Activated CD4-positive, alpha-beta T cell treated with anti-CD3 and anti-CD28 coated beads, Interleukin-2, amount 50 U/mL, for 4 hours (primary cell): ENCODE measurements at regions not wholly inside any gene's neighbourhood (a gene's known extent, or its start where the extent isn't known, plus 50 kb on each side); places are given as distances from the start of the nearest gene placed in this dataset.

Source experiments
- DNase-seq, 2 experiments: peaks; one replicate each; pipeline ENCODE4 v3.0.0-alpha.2; 2020

GRCh38 chr10:78787125-78787524 is 281.6 kb upstream of the ZMIZ1 start:
- DNase-seq = no peak

GRCh38 chr10:78794736-78795455 is 273.9 kb upstream of the ZMIZ1 start:
- DNase-seq = no peak

GRCh38 chr10:78798976-78799730 is 269.6 kb upstream of the ZMIZ1 start:
- DNase-seq = no peak

- DNase-seq = no peak
Measured at GRCh38 chr10:78800006-78800405, 268.8 kb upstream of the ZMIZ1 start.

GRCh38 chr10:78800535-78801320 is 268.0 kb upstream of the ZMIZ1 start:
- no peak for DNase-seq

GRCh38 chr10:78802431-78802830 is 266.3 kb upstream of the ZMIZ1 start:
- DNase-seq = no peak

- no peak for DNase-seq
Measured at GRCh38 chr10:78802866-78803265, 265.9 kb upstream of the ZMIZ1 start.

GRCh38 chr10:78803710-78804109 is 265.1 kb upstream of the ZMIZ1 start:
- DNase-seq = no peak

GRCh38 chr10:78804411-78805032 is 264.2 kb upstream of the ZMIZ1 start:
- DNase-seq = no peak

- DNase-seq = no peak
Measured at GRCh38 chr10:78805176-78805575, 263.6 kb upstream of the ZMIZ1 start.

GRCh38 chr10:78806681-78807221 is 262.0 kb upstream of the ZMIZ1 start:
- DNase-seq = no peak

GRCh38 chr10:78807504-78808203 is 261.1 kb upstream of the ZMIZ1 start:
- DNase-seq = no peak

- no peak for DNase-seq
Measured at GRCh38 chr10:78808286-78808685, 260.5 kb upstream of the ZMIZ1 start.

- no peak for DNase-seq
Measured at GRCh38 chr10:78808736-78809367, 259.9 kb upstream of the ZMIZ1 start.

GRCh38 chr10:78811174-78811573 is 257.6 kb upstream of the ZMIZ1 start:
- no peak for DNase-seq

GRCh38 chr10:78812571-78813318 is 256.0 kb upstream of the ZMIZ1 start:
- DNase-seq = no peak

GRCh38 chr10:78813526-78813925 is 255.2 kb upstream of the ZMIZ1 start:
- no peak for DNase-seq

- no peak for DNase-seq
Measured at GRCh38 chr10:78813998-78814399, 254.8 kb upstream of the ZMIZ1 start.

GRCh38 chr10:78814407-78814806 is 254.4 kb upstream of the ZMIZ1 start:
- DNase-seq = no peak

- no peak for DNase-seq
Measured at GRCh38 chr10:78815702-78816334, 252.9 kb upstream of the ZMIZ1 start.
